Fibroblast of mammary gland (primary cell): ENCODE measurements at regions not wholly inside any gene's neighbourhood (a gene's known extent, or its start where the extent isn't known, plus 50 kb on each side); places are given as distances from the start of the nearest gene placed in this dataset.

Source experiments
- DNase-seq: peaks from one replicate; pipeline ENCODE4 v3.0.0-alpha.2; 2010; ENCODE audit warnings: low read depth
- H3K4me3 ChIP-seq: 2 replicates; pipeline ENCODE4 v1.5.1; 2011; ENCODE audit warnings: low read depth, mild to moderate bottlenecking, low read length, moderate library complexity; ENCODE audit not compliant: control insufficient read depth
- TF ChIP-seq, protein P1 (sequence below): conservative IDR thresholded peaks from 2 replicates; pipeline ENCODE4 v1.5.1; 2011; ENCODE audit warnings: low read depth, low read length, inconsistent platforms; ENCODE audit not compliant: control insufficient read depth, insufficient read depth

DNA sequence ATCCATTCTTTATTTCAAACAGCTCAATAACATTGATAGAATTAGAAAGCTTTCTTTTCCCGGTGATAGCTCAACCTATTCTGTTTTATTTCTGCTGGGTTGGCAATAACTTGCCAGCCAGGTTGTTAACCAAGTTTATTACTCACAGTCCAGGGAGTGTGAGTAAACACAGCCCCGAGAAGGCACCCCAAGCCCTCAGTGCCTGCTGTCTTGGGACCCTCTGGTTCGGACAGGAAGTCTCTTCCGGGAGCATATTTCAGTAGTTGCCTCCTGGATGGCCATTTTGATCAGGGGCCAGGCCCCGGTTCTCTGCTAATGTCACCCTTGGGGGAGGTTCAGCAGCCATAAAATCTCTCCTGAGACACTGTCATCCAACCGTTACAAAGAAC lies 176.8 kb downstream of the INO80D start:
- H3K4me3 ChIP-seq: no peak overlapping the region
- TF ChIP-seq, protein P1, sequence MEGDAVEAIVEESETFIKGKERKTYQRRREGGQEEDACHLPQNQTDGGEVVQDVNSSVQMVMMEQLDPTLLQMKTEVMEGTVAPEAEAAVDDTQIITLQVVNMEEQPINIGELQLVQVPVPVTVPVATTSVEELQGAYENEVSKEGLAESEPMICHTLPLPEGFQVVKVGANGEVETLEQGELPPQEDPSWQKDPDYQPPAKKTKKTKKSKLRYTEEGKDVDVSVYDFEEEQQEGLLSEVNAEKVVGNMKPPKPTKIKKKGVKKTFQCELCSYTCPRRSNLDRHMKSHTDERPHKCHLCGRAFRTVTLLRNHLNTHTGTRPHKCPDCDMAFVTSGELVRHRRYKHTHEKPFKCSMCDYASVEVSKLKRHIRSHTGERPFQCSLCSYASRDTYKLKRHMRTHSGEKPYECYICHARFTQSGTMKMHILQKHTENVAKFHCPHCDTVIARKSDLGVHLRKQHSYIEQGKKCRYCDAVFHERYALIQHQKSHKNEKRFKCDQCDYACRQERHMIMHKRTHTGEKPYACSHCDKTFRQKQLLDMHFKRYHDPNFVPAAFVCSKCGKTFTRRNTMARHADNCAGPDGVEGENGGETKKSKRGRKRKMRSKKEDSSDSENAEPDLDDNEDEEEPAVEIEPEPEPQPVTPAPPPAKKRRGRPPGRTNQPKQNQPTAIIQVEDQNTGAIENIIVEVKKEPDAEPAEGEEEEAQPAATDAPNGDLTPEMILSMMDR: no peak
- DNase-seq: no peak

DNA sequence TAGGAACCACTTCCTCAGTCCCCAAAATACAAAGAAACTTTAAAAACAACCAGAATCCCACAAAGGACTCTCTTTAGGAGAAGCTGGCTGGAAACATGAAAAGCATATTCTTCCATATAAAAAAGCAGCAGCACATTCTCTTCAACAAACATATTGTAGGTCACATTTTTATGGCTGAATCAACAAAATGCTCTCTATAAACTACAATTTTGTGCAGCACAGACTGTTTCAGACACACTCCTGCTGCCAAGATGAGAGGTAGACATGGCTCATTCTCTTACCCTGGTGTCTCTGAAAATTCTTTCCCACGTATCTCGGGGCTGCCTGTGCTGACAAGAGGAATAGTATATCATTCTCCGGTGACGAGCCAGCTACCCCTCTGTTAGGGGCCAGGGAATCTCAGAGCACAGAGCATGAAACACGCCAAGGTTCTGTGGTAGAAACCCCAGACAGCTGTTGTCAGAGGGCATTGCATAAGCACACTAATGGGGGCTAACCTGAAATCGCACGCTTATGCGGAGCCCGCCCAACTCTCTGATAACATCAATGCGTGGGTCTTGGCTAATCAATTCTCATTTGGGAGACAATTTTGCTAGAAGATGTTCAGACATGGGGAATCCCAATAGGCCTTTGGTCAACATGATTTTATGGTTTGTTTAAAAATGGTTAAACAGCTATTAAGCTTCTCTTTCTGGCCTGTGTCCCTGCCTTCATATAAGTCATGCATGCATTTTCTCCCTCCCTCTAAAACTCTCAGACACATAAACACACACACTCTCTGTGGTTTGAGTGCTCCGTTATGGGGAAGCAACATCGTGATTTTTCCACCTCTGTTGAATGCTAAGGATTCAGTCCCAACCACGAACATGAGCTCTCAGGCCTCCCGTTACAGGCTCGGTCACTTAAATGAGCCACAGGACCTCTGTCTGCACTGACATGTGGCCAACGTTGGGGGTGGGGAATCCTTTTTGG lies 177.5 kb downstream of the INO80D start:
- TF ChIP-seq, protein P1: no peak
- no peak overlapping the region for H3K4me3 ChIP-seq
- DNase-seq: no peak

DNA sequence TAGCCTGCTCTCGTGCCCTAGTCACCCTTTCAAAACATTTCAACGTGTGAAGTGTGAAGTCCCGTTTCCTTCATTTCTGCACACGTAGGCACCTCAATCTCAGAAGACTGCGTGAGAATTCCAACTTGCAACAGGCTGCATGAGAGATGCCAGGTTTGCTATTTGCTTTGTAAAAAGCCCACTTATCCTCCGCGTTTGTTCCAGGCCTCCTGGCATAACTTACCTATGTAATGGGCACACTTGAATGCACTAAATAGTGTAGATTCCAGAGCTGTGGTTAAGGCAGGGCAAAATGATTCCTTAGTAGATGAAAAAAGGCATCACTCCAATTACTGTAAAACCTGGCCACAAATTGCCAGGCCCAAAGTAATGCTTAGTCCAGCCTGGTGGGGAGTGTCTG lies 179.6 kb downstream of the INO80D start:
- no peak for DNase-seq
- TF ChIP-seq, protein P1: no peak
- no peak overlapping the region for H3K4me3 ChIP-seq

DNA sequence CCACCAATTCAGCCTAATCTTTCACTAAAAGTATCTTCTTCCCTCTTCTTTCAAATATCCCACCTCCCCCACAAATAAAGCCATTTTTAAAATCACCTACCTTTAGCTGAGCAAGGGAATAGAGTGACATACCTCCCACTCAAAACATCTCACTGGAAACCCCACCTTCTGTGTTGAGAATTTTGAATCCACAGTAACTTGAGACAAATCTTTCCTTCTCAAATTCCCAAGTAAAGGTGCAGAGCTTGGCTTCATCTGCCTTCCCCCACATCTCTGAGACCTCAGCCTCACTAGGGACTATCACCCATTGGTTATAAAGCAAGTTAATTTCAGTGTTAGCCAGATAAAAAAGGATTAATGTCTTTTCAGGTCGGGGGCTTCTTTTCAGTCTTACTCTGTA lies 180.4 kb downstream of the INO80D start:
- TF ChIP-seq, protein P1: no peak
- no peak overlapping the region for H3K4me3 ChIP-seq
- no peak for DNase-seq

DNA sequence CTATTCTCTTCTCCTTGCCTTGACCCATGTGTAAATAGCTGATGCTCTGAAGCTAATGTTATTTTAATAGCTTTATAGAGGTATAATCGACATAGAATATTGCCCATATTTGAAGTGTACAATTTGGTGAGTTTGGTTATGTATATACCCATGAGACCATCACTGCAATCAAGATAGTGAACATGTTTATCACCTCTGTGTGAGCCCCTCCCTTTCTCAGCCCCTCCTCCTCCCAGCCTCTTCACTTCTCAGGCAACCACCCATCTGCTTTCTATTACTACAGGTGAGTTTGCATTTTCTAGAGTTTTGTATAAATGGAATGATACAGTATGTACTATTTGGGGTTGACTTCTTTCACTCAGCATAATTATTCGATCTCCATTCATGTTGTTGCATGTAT lies 181.1 kb downstream of the INO80D start:
- no peak for DNase-seq
- TF ChIP-seq, protein P1: no peak
- H3K4me3 ChIP-seq: no peak overlapping the region

DNA sequence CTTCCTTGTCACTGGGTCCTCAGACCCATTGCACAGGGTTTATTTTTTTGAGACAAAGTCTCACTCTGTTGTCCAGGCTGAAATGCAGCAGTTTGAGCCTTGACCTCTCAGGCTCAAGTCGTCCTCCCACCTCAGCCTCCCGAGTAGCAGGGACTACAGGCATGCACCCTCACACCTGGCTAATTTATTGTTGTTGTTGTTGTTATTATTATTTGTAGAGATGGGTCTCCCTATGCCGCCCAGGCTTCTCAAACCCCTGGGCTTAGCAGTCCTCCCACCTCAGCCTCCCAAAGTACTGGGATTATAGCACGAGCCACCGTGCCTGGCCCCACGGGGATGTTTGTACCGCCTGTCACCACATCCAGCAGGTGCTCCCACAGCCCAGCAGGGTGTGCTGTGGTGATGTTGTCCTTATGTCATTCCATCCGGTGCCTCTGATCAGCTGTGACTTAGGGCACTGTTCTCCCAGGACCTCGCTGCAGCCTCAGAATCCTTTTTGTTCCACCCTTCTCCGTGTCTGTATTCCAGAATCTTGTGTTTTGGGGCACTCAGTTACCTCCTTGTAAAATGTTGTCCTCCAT lies 182.3 kb downstream of the INO80D start:
- DNase-seq: no peak
- no peak overlapping the region for H3K4me3 ChIP-seq

More for the DNA sequence above, 182.3 kb downstream of the INO80D start:
- TF ChIP-seq, protein P1: peak; percentile 25
